ENCODE measurements at regions not wholly inside any gene's neighbourhood (a gene's known extent, or its start where the extent isn't known, plus 50 kb on each side); places are given as distances from the start of the nearest gene placed in this dataset.
"Not testable (repeated sequence)": the region's sequence is repeated elsewhere in the genome, so short reads cannot be mapped to it uniquely, and the experiment has no call there.

DNA sequence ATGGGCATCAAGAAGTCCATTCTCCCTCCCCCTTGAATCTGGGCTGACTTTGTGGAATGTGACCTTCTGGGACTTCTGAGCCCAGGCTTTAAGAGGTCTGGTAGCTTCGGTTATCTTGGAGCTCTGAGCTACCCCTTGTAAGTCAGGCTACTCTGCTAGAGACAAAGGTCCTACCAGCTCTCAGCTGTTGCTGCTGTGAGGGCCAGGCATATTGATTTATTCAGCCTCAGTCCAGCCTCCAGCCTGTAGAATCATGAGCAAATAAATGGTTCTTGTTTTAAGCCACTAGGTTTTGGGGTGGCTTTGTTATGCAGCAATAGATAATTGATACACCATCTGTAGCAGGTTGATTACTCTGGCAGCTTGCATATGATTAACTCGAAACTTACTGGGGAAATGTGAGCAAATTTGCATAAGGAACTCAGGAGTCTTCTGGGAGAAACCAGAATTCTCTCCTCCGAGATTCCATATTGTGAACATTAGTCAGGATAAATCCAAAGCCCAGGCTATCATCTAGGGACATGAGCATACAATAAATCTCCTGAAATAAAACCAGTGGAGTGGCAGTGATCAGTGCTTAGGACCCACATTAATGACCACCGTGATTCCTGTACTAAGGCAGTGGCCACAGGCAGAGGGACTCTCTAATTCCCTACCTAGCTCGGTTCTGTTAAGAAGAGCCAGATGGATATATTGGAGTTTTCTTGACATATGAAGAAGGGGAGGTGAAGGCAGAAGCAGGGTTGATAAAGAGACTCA, 336.1 kb downstream of the CDC5L start:
- DNase-seq = no peak

GRCh38 chr6:44725070-44725469, 337.6 kb downstream of the CDC5L start:
- DNase-seq = no peak

DNA sequence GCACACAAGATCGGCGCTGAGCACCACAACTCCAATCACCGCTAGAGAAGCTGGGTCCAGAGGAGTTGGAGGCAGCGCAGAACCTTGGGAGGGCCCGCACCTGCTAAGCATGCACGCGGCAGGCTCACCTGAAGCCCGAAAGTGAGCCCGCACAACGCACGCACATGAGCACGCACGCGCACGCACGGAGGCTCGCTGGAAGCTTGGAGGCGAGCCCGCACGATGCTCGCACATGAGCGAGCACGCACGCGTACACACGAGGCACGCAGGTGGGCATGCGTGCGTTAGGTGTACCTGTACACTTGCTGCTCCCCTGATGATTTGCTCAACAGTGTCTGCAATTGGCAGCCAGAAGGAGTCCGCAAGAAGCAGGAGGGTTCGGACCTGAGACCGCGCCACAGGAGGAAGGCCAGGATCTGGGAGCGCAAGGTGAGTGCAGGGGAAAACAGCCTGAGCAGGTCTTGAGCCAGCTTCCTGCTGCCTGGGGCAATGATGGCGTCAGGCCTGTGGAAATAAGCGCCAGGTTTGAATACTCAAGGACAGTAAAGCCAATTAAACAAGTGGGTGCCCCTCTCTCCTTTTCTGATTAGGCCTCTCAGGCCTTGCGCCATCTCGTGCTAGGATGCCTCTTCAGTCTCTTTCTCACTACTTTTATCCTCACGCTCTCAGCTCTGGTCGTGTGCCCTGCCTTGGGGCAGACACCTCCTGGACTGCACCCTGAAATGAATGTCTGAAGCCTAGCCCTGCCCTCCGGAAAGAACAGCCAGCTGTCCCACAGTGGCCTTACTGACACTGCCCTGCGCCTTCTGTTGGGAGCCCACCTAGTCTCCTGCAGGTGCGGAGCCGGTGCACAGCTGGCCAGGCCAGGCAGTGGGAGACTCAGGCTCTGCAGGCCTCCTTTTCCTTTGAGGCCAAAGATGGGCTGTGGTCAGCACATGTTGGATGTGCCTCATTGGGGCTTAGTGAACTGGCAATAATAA, 340.4 kb downstream of the CDC5L start:
- DNase-seq = no peak

DNA sequence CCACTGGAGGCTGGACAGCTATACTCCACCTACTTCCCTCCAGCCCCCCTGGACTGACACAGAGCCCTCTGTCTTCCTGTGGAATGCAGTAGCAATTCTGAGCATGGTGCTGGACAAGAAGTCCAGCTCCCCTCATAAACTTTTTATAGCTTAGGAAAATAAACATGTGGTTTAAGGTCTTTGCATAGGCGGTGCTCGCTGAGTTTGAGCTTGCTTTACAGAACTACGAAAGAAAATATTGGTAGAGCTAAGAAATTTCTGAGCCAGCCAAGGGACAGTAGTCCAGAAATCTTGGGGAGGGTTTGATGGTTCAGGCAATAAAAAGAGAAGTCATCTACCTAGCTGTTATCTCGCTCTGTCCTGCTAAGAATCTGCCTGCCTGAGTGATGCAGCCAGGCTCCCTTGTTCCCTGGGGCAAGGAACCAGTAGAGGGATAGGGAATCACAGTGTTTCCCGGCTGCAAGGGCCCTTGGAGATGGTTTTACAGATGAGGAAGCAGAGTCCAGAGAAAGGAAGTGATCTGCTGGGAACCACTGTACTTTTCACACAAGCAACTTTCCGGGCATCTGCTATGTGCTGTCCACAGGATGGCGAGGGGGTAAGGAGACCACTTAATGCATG, 343.4 kb downstream of the CDC5L start:
- DNase-seq = no peak

DNA sequence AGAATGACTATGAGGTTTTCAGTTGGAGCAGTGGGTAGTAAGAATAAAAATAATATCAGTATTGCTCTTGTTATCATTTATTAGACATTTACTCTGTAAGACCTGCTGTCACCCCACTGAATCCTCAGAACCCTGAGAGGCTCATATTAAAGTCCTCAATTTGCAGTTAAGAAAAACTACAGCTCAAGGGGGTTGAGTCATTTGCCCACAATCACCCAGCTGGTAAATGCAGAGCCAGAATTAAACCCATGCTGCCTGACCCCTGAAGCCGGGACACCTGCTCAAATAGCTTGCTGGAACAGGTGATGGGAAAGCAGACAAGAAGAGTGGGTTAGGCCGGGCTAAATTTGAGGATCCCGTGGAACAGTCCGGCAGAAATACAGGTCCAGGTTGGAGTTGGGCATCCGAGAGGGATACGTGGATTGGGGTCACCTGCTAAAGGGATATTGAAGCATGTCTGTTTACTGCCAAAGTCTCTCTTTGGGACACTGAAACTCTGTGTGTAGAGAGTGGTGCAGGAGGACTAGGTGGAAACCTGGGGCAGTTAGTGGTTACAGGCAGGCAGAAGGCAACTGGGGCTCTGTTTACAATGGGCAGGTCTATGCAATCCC, 344.1 kb downstream of the CDC5L start:
- DNase-seq = no peak

GRCh38 chr6:44732243-44732642, 344.7 kb downstream of the CDC5L start:
- no peak for DNase-seq

- DNase-seq = no peak
These were observed 345.6 kb downstream of the CDC5L start for GRCh38 chr6:44733126-44733525.

DNA sequence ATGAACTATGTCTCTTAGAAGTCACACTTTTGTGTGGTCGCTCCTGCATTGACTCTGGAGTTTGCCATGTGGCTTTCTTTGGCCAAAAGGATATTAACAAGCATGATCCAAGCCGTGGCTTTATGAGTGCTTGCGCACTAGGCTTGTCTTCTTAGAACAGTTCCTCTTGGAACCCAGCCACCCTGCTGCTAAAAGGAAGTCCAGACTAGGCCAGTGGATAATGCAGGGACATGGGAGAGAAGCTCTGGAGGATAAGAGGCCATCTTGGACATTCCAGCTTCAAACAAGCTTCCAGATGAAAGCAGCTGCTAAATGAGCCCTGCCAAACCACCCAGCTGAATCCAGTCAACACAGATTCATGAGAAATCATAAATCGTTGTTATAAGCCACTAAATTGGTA, 346.4 kb downstream of the CDC5L start:
- no peak for DNase-seq

- no peak for DNase-seq
These were observed 347.6 kb downstream of the CDC5L start for GRCh38 chr6:44734886-44735629.

DNA sequence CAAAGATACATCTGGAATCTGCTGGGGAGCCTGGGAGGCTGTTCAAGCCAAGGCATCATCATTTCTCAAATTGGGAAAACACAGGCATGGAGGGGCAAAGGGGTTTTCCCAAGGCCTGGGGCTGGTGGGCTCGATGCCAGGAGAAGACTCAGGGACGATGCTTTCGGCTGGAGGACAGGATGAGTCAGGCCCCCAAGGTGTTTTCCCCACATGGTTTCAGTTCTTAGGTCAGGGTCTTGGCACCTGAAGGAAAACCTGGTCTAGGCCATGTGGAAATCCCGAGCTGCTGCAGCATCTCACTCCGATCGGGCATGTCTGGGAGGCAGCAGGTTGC, 348.1 kb downstream of the CDC5L start:
- peak; percentile 35 for DNase-seq

- DNase-seq = no peak
These were observed 349.8 kb downstream of the CDC5L start for GRCh38 chr6:44737341-44737740.

- no peak for DNase-seq
These were observed 350.5 kb downstream of the CDC5L start for GRCh38 chr6:44737829-44738528.

GRCh38 chr6:44738601-44739146, 351.2 kb downstream of the CDC5L start:
- DNase-seq = no peak

DNA sequence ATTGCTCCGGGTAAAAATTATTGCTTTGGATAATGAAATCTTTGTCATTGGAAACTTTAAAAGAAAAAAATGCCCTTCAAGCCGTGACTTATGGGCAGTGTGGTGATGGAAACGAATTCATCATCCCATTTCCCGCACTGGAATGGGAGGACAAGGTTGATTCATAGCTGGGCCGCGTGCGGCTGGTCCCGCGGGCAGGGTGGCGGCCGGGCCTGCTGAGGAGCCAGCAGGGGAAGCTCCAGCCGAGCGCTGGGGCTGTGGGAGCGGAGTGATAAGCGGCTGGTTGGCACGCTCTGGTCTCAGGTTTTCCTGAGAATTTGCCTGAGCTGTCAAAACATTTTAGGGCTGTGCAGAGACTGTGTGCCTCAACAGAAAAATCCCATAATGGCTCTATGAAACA, 351.7 kb downstream of the CDC5L start:
- no peak for DNase-seq

DNA sequence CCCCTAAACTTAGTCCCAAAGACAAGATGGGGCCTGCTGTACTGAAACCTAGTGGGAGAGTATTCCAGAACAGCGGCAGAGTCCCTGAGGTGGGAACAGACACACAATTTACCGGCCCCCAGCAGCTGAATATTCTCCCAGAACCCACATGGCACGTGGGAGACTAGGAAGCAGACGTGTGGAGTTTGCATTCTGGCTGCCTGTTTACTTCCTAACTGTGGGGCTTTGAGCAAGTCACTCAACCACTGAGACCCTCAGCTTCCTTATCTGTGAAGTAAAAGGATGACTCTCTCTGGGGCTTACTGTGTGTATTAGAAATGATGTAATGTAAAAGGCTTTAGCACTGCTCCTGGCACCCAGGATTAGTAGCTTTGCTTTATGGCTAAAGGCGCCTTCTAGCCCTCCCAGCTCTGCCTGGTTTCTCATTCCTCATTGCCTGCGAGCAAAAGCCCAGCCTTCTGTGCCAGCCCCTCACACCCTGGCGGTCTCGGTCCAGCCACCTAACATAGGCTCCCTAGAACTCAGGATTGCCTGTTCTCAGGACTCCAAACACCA, 353.1 kb downstream of the CDC5L start:
- no peak for DNase-seq

DNA sequence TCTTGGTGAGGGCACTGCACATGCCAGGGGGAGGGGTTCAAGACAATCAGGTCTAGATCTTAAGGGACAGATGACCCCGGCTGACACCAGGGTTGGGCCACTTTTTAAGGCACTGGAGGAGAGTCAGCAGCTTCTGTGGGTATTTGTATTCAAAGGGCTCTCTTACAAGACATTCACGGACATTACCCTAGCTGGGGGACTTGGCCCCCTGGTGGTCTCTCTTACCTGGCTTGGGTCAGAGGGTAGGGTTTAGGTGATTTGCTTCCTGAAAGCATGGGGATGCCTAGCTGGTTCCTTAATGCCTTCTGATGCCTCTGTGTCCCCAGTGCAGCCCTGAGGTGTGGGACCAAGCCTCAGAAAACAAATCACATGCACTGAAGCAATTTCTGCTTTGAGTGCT, 354.7 kb downstream of the CDC5L start:
- DNase-seq = no peak

DNA sequence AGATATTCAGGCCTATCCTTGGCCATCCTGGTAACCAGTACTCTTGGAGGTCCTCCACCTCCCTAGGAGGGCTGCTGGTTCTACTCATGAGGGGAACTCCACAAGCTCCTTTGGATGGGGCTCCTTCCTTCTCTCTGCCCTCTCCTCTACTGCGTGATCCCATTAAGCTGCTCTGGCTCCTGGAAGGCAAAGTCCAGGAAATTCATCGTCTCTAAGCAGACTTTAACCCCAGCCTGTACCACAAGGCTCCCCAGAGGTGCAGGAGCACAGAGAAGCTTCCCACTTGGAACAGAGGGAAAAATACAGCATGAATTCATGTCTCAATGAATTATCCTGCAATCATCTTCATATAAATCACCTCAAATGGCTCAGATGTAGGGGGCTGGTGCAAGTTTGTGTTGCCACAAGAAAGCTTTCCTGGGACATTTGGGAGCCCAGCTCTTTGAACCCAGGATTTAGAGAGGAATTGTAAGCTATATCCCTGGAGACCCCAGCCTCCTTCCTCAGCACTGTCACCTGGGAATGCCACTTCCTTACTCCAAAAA, 355.4 kb downstream of the CDC5L start:
- no peak for DNase-seq

GRCh38 chr6:44760116-44760515, 372.6 kb downstream of the CDC5L start:
- not testable (repeated sequence) for DNase-seq

- no peak for DNase-seq
These were observed 373.5 kb downstream of the CDC5L start for GRCh38 chr6:44761046-44761445.

DNA sequence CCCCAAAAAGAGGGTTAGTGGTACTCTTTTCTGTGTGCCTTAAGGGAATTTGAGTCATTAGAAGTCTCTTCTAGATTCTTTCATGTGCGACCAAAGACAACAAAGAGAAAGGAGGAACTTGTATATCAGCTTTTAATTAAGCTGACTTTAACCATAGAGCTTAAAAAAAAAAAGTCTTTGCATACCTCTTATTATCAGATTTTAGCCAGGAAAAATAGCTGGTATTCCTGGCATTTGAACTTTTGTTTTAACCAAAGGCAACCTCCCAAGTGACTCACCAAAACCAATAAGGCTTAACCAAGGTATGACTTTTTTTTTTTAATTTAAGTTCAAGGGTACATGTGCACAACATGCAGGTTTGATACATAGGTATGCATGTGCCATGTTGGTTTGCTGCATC, 375.0 kb downstream of the CDC5L start:
- DNase-seq = no peak

All from activated CD4-positive, alpha-beta T cell treated with anti-CD3 and anti-CD28 coated beads for 48 hours (primary cell).